HT-29 (cell line): ENCODE measurements at regions not wholly inside any gene's neighbourhood (a gene's known extent, or its start where the extent isn't known, plus 50 kb on each side); places are given as distances from the start of the nearest gene placed in this dataset.

Experiments used
- DNase-seq: peaks from one replicate; pipeline ENCODE4 v3.0.0-alpha.2; 2015; ENCODE audit warnings: low spot score

GRCh38 chr2:155404433-155405002 is 706.0 kb downstream of the KCNJ3 start:
- DNase-seq, result no peak

DNA sequence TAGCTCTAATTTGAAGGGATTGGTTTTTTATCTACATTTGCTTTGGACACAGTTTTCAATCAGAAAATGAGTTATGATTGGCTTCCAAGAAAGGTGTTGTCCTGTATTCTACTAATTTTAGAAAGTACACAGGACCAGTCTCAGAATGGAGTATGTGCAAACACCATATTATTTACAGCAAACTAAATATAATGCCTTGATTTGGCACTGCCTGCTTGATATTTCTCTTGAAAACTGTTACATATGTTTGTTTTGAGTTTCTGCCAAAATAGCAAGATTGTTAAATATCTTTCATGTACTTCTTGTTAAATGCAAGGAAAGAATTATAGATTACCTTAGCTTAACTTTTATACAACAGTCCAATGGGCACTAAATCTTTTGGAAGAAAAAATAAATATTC is 694.9 kb downstream of the KCNJ3 start:
- no peak for DNase-seq

DNA sequence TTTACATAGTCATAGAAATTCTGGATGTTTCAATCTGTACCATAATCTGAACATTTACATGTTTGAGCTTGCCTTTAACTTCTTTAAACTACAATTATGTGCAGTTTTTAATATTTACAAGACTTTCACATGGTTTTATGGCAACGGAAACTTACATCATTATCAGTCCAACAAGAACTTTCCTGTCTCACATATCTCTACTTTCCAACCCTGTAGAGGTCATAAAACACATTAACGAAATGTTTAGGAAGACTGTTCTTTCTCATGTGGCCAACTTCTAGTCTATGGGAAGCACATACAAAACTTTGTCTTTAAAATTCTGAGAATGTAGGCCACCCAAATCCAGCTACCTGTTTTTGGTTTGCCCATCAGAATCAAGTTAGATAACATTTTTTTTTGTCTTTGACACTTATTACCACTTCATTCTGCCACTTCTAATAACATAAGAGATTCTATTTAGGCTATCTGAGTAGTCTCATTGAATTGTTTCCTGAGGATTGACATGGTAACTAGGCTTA is 693.2 kb downstream of the KCNJ3 start:
- DNase-seq, result no peak

DNA sequence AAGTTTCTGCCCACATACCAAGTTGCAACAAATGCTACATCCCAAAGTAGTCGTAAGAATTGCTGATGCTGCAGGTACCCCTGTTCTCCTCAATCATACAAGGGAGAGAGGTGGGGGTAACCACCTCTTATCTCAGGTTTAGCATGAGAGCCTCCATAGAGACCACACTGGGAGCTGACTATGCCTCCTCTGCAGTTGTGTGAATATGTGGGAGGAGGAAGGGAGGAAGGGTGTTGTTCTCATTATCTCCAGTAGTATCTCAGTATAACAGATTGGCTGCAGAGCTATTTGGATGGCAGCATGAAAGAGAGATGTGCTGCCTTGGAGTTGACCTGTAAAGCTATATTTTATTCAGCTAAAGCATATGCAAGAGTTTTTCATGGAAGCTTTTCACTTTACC is 690.7 kb downstream of the KCNJ3 start:
- no peak for DNase-seq

- no peak for DNase-seq
These were observed 686.1 kb downstream of the KCNJ3 start for GRCh38 chr2:155384555-155385123.

DNA sequence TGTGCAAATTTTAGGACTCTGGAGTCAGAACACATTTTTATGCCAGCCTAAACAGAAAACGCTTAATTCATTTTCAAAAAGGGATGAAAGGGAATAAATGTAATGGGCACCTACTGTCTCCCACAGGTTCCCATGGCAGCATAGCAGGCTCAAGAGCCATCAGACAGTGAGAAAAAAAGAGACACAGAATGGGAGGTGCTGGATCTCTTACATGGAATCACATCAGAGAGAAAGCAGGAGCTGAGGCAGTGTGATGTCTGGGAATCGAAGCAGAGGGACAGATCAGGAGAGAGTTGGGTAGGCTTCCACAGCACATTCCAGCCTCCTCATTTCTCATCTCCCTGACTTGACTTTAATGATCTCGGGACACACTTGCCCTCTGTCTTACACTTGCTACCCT is 684.3 kb downstream of the KCNJ3 start:
- DNase-seq, result no peak

GRCh38 chr2:155381436-155381835 is 682.9 kb downstream of the KCNJ3 start:
- no peak for DNase-seq

GRCh38 chr2:155379494-155379893 is 681.0 kb downstream of the KCNJ3 start:
- DNase-seq, result no peak

GRCh38 chr2:155377931-155378444 is 679.5 kb downstream of the KCNJ3 start:
- no peak for DNase-seq

DNA sequence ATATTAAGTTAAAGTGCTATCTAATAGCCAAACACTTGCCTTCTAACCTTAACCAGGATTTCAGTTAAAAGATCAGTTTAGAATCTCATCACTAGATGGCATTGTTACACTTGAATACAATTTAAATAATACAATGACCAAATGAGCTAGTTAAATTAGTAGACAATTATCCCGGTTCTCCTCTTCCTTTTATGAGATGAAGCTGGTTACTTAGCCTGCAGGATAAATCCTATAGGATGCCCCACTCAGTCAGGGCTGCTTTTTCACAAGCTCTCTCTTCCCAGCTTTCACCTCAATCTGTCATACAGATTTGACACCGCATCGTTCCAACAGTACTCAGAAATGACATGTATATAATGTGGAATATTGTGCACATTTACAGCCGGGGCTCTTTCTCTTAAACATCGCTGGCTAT is 678.8 kb downstream of the KCNJ3 start:
- DNase-seq, result peak; percentile 59

DNA sequence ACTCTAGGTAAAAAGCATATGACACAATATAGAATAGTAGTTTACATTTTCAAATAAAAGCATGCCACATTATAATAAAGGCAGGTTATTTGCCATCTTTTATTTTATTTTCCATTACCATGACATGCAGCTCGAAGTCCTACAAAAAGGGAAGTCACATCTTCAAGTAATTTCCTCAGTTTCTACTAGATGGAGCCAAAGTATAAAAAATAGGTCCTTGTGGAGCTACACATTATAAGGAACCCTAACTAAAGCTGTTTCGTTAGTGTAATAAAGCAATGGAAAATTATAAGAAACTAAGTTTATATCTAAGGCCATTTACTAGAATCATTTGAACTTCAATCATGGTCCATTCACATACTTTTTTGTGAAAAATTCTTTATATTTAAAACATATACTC is 674.5 kb downstream of the KCNJ3 start:
- DNase-seq, result peak; percentile 17

DNA sequence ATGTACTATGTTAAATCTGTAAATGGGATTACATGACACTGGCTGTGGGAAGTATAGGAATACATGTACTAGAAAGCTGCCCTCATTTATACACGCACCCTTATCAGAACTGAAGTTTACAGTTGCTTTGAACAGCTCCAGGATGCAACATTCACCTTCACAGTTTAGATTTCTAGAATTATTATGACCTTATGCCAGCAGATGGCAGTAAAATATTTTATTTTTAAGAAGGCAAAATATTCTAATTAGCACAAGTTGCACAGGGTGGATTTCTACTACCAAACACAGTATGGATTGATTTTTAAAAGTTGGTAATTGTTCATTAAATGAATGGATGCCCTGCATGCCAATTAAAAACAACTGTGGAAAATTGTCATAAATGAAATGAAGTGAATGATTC is 670.4 kb downstream of the KCNJ3 start:
- peak; percentile 47 for DNase-seq

DNA sequence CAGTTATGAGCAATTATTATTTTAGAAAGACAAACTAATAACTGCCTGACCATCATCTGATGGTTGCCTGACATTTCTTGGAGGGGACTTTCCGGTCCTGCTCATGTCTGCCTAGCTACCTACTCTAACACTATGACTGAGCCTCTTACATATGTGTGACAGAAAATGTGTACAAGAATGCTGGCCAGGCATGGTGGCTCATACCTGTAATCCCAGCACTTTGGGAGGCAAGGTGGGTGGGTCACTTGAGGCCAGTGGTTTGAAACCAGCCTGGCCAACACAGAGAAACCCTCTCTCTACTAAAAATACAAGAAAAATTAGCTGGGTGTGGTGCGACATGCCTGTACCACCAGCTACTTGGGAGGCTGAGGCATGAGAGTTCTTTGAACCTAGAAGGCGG is 666.3 kb downstream of the KCNJ3 start:
- DNase-seq, result no peak

GRCh38 chr2:155363349-155363888 is 664.9 kb downstream of the KCNJ3 start:
- no peak for DNase-seq

- DNase-seq, result no peak
These were observed 658.7 kb downstream of the KCNJ3 start for GRCh38 chr2:155357172-155357571.

DNA sequence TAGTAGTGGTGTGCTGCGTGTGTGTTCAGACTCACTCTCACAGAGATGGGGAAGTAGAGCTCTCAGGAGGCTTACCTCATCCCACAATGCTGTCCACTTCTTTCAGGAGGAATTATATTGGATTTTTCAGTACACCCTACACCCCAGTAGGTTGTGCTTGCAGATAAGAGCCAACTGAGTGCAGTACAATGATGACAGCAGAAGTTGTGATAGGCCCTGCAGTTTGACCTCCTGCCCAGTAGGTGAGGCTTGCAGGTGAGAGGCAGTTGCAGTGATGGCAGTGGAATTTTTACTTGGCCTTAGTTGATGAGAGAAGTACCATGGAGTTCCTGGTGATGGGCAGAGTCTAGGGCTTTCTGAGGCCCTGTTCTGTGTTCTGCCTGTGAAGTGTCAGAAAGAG is 657.8 kb downstream of the KCNJ3 start:
- no peak for DNase-seq

GRCh38 chr2:155350783-155351580 is 652.5 kb downstream of the KCNJ3 start:
- no peak for DNase-seq

DNA sequence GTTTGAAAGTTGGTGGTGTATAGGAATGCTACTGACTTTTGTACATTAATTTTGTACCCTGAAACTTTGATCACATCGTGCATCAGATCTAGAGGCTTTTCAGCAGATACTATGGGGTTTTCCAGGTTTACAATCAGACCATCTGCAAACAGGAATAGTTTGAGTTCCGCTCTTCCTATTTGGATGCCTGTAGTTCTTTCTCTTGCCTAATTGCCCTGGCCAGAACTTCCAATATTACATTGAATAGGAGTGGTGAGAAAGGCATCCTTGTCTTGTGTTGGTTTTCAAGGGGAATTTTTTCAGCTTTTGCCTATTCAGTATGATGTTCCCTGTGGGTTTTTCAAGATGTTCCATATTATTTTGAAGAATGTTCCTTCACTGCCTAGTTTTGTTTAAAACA is 633.5 kb downstream of the KCNJ3 start:
- no peak for DNase-seq

DNA sequence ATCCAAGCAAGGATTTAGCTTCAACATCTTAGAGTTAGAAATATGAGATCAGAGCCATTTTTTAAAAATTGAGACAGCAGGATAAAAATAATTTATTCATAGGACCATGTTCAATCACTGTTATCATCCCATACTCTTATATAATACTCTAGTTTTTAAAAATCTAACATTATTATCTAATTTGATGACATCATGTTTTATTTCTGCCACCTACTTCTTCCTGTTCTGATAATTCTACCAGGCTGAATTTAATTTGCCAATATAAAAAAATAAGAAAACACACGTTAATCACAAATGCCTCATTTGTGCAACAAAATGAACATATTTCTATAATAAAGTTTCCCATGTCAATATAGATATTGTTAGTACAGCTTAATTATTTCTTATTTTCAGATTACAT is 621.7 kb downstream of the KCNJ3 start:
- DNase-seq, result no peak

DNA sequence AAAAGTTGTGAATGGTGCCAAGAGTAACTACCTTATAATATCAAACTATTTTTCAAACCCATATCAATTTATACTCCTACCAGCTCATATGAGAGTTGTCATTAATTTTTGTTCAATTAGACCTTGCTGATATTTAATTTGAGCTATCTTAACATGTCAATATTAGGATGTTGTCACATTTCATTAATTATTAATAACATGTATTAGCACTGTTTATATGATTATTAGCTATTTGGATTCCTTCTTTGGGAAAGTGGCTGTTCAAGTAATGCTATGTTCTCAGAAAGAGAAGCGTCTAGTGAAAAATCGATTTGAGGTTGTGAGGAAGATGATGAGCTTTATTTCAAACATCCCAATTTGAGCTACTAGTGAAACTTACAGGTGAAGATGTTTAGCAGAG is 620.2 kb downstream of the KCNJ3 start:
- DNase-seq, result no peak

DNA sequence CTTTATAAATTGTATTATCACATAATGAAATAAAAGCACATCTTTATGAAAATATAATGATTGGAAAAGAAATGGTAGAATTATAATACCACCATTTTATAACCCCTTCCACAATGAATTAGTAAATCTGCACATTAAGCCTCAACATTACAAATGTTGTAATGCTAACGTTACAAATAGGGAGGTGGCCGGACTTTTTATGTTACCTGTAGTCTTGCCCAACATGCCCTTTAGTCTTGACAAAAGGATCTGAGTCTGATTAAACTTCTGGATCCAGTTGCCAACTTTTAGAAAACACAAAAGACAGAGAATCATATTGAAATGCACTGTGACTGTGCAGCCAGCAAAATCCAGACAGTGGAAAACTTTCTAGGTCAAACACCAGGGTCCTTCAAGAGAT is 617.3 kb downstream of the KCNJ3 start:
- DNase-seq, result no peak

DNA sequence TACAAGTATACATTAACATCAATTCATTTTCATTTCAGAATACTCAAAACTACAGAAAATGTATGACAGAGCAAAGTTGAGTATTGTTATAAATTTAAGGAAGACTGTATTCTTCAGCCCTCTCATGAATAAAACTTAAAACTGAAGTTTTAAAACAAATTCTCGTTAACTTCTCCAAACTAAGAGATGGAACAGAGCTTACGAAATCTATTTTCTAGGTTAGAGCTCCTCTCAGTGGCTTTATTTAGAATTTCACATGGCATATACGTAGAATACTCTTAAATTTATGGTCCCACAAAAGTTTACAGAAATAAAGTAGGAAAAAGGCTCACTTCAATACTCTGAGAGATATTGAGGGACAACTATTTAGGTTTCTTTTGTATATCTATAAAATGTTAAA is 612.1 kb downstream of the KCNJ3 start:
- peak; percentile 36 for DNase-seq
